HL-60 (cell line): ENCODE measurements at regions not wholly inside any gene's neighbourhood (a gene's known extent, or its start where the extent isn't known, plus 50 kb on each side); places are given as distances from the start of the nearest gene placed in this dataset.

Source experiments
- DNase-seq, 2 experiments: peaks; one replicate each; pipeline ENCODE4 v3.0.0-alpha.2; 2010 to 2020; ENCODE audit warnings: low read depth in 1 of 2, low spot score in 1 of 2
- H3K27ac ChIP-seq: fragments of 250-450 bp; sonication (Bioruptor Pico); replicated peaks from 2 replicates; pipeline ENCODE4 v1.5.1; 2020; ENCODE audit warnings: mild to moderate bottlenecking, moderate library complexity
- H3K27me3 ChIP-seq: fragments of 250-450 bp; sonication (Bioruptor Pico); 2 replicates; pipeline ENCODE4 v1.5.1; 2021; ENCODE audit warnings: mild to moderate bottlenecking, moderate library complexity; ENCODE audit not compliant: insufficient read depth, poor library complexity, severe bottlenecking
- H3K4me3 ChIP-seq: replicated peaks from 2 replicates; pipeline ENCODE4 v1.5.1; 2011; ENCODE audit warnings: mild to moderate bottlenecking, control low read depth, low read length; ENCODE audit not compliant: insufficient read depth
- GABPA ChIP-seq: IDR thresholded peaks from 2 replicates; pipeline ENCODE4 v1.6.1; 2012; ENCODE audit warnings: low read depth
- POLR2AphosphoS5 ChIP-seq: IDR thresholded peaks from 2 replicates; pipeline ENCODE4 v1.6.1; 2012; ENCODE audit warnings: low read depth
- SPI1 ChIP-seq: IDR thresholded peaks from 2 replicates; pipeline ENCODE4 v1.6.1; 2012; ENCODE audit warnings: low read depth, mild to moderate bottlenecking, borderline replicate concordance
- TF ChIP-seq, protein P1 (sequence below): IDR thresholded peaks from 2 replicates; pipeline ENCODE4 v1.6.1; 2012; ENCODE audit warnings: low read depth; ENCODE audit not compliant: insufficient replicate concordance
- TF ChIP-seq, protein P2 (sequence below): IDR thresholded peaks from one replicate; pipeline ENCODE4 v1.5.1; 2011; ENCODE audit warnings: low read length, control low read depth, inconsistent platforms; ENCODE audit not compliant: insufficient read depth

- no peak for TF ChIP-seq SPI1
- TF ChIP-seq, protein P1, sequence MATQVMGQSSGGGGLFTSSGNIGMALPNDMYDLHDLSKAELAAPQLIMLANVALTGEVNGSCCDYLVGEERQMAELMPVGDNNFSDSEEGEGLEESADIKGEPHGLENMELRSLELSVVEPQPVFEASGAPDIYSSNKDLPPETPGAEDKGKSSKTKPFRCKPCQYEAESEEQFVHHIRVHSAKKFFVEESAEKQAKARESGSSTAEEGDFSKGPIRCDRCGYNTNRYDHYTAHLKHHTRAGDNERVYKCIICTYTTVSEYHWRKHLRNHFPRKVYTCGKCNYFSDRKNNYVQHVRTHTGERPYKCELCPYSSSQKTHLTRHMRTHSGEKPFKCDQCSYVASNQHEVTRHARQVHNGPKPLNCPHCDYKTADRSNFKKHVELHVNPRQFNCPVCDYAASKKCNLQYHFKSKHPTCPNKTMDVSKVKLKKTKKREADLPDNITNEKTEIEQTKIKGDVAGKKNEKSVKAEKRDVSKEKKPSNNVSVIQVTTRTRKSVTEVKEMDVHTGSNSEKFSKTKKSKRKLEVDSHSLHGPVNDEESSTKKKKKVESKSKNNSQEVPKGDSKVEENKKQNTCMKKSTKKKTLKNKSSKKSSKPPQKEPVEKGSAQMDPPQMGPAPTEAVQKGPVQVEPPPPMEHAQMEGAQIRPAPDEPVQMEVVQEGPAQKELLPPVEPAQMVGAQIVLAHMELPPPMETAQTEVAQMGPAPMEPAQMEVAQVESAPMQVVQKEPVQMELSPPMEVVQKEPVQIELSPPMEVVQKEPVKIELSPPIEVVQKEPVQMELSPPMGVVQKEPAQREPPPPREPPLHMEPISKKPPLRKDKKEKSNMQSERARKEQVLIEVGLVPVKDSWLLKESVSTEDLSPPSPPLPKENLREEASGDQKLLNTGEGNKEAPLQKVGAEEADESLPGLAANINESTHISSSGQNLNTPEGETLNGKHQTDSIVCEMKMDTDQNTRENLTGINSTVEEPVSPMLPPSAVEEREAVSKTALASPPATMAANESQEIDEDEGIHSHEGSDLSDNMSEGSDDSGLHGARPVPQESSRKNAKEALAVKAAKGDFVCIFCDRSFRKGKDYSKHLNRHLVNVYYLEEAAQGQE, result no peak
- TF ChIP-seq, protein P2, sequence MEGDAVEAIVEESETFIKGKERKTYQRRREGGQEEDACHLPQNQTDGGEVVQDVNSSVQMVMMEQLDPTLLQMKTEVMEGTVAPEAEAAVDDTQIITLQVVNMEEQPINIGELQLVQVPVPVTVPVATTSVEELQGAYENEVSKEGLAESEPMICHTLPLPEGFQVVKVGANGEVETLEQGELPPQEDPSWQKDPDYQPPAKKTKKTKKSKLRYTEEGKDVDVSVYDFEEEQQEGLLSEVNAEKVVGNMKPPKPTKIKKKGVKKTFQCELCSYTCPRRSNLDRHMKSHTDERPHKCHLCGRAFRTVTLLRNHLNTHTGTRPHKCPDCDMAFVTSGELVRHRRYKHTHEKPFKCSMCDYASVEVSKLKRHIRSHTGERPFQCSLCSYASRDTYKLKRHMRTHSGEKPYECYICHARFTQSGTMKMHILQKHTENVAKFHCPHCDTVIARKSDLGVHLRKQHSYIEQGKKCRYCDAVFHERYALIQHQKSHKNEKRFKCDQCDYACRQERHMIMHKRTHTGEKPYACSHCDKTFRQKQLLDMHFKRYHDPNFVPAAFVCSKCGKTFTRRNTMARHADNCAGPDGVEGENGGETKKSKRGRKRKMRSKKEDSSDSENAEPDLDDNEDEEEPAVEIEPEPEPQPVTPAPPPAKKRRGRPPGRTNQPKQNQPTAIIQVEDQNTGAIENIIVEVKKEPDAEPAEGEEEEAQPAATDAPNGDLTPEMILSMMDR, result no peak
- no peak for TF ChIP-seq GABPA
- TF ChIP-seq POLR2AphosphoS5, result no peak
- no peak overlapping the region for H3K4me3 ChIP-seq
- DNase-seq, result no peak
- H3K27ac ChIP-seq, result no peak overlapping the region
- peaks cover 4% of the 10 kb centered on the region for H3K27me3 ChIP-seq
These were observed 58.8 kb downstream of the TMEM30B start for GRCh38 chr14:61222388-61222787.

DNA sequence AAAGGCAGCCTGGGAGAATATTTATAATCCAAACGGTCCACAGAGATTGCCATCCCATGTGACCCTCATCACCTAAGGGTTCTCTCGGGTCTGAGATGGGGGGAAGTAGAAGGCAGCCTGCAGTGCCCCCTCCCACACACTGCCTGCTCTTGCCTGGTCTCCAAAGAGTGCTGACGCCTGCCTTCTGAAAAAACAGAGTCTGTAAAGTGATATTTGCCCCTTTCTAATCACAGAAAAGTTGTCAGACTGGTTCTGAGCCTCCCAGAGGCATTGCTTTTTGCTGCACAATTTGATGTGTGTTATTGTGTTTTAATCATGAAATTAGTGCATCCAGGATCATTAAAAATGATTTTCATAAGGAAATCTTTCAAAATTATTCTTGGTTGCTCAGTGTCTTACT lies 59.2 kb downstream of the TMEM30B start:
- H3K27ac ChIP-seq, result no peak overlapping the region
- TF ChIP-seq SPI1 (no peak), GABPA (no peak), POLR2AphosphoS5 (no peak)
- TF ChIP-seq, protein P2, result no peak
- TF ChIP-seq, protein P1, result no peak
- DNase-seq, result no peak
- H3K4me3 ChIP-seq, result no peak overlapping the region
- peaks cover 4% of the 10 kb centered on the region for H3K27me3 ChIP-seq

DNA sequence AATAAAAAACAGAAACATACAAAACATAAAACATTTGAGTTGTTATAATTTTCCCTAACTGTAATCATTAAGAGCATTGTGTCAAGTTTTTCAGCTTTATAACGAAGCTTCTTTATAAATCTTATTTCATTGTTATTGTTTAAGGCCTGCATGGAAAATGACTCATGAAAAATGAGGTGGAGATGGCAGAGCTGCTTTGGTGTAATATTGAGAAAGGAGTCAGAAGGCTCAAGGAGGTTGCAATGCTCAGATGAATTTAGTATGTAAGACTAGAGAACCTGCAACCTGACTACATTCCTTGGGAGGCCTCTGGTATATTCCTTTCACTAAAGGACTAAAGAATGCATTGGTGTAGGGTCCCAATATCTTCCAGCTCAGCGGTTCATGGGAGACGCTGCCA lies 61.5 kb downstream of the TMEM30B start:
- Histone ChIP-seq H3K27ac (no peak overlapping the region), H3K4me3 (no peak overlapping the region), H3K27me3 (peaks cover 4% of the 10 kb centered on the region)
- no peak for TF ChIP-seq POLR2AphosphoS5
- no peak for DNase-seq

DNA sequence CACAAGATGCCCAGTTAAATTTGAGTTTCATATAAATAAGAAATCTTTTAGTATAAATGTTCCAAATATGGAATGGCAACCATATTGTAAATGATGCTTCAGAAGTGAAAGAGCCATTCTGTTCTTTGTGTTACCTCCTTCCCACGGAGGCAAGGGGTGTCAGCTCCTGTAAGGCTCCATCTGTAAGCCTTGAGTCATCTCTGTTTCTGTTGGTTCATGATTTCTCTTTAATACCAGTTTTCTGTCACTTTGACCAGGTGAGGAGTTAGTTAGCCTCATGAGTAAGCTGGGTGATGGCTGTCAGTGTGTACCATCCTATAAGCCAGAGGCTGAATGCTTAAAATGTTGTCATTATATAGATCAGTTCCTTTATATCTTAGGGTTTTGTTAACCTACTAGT lies 61.9 kb downstream of the TMEM30B start:
- Histone ChIP-seq H3K4me3 (no peak overlapping the region), H3K27ac (no peak overlapping the region), H3K27me3 (peaks cover 4% of the 10 kb centered on the region)
- TF ChIP-seq POLR2AphosphoS5 (no peak), SPI1 (no peak), GABPA (no peak)
- TF ChIP-seq, protein P1, result no peak
- TF ChIP-seq, protein P2, result no peak
- no peak for DNase-seq
